Activated CD8-positive, alpha-beta memory T cell treated with anti-CD3 and anti-CD28 coated beads for 1 hour (primary cell): ENCODE measurements at regions not wholly inside any gene's neighbourhood (a gene's known extent, or its start where the extent isn't known, plus 50 kb on each side); places are given as distances from the start of the nearest gene placed in this dataset.
"Not testable (repeated sequence)": the region's sequence is repeated elsewhere in the genome, so short reads cannot be mapped to it uniquely, and the experiment has no call there.

Source experiments
- DNase-seq, 2 donors: peaks; one replicate each; pipeline ENCODE4 v3.0.0-alpha.2; 2020; ENCODE audit warnings: low read depth in 1 of 2; ENCODE audit errors: extremely low read depth in 1 of 2

DNA sequence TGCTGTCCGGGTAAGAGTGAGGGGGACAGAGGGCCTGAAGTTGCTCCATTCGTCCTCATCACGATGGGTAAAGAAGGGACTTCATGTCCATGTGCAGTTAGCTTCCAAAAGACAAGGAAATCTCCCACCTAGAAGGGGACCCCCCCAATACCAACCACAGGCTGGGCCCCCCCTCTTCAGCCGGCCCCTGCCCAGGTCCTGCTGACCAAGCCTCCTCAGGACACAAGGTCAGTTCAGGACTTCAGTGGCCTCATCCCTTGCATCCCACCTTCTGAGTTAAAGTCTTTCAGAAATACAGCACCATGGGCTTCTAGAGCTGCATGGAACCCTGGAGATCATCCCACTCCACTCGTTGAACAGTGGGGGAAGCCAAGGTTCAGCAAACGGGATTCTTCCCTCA, 115.4 kb upstream of the ERG start:
- DNase-seq: no peak

DNA sequence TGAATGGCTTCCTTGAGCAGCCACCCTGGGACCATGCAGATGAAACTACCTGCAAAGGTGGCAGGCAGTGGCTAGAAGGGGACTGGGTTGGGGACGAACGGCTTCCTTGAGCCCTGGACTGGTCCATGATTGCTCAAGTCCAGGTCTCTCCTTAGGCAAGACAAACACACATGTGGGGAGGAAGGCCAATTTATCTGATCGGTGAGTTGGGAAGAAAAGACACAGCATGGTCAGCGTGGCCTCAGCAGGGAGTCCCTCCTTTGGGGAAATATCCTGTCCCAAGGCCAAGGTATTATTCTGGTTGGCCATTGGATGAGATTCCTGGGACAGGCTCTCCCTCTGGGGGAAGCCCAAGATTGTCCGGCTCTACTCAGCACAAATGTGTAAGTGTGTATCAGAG, 116.3 kb upstream of the ERG start:
- no peak for DNase-seq

DNA sequence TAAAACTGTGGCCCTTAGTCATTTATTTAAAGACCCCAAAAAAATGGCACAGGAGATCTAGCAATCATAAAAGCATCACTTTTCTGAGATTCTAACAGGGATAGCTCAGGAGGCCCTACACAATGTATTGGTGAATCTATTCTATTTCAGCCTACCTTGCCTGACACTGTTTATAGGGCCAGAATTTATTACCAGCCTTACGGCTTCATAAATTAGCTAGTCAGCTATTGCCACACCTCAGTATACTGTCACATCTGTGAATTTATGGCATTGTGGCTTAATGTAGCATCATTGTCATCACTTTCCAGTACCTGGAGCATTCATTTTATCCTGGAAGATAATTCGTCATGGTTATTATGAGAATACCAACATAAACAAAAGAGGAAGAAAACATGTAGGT, 121.2 kb upstream of the ERG start:
- no peak for DNase-seq

DNA sequence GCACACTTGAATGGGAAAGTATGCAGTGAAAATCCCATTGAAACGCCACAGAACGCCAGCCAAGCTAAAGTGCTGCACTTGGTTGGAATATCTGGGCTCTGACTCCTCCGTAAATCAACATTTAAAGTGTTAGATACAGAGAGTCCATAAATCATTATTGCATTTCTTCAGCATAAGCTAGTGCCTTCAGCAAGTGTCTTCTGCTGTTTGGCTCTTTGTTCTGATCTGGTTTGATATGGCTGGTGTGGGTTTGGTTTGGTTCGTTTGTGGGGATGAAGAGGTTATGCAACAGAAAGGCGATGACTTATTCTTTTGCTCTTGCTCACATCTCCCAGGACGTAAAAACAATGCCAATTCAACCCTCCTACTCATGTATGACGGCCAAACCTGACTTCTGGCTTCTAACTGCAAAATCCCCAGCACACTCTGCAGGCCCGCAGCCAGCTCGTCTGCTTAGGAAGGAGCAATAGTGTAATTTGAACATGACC, 121.8 kb upstream of the ERG start:
- no peak for DNase-seq

DNA sequence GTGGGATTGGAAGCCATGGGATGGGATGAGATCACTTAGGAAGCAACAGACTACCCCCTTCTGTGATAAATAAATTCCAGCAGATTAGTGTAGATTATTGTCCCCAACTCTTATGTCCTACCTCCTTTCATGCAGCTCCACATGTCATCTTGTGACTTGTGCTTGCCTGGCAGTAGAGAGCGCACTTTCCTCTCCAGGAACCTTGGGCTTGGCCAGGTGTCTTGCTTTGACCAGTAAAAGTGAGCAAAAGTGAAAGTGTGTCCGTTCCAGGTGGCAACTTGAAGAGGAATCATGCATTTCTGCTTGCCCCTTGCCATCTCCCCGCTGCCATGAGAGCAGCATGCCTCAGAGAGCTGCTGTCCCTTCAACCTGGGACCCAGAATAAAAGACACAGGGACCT, 122.9 kb upstream of the ERG start:
- DNase-seq: no peak

DNA sequence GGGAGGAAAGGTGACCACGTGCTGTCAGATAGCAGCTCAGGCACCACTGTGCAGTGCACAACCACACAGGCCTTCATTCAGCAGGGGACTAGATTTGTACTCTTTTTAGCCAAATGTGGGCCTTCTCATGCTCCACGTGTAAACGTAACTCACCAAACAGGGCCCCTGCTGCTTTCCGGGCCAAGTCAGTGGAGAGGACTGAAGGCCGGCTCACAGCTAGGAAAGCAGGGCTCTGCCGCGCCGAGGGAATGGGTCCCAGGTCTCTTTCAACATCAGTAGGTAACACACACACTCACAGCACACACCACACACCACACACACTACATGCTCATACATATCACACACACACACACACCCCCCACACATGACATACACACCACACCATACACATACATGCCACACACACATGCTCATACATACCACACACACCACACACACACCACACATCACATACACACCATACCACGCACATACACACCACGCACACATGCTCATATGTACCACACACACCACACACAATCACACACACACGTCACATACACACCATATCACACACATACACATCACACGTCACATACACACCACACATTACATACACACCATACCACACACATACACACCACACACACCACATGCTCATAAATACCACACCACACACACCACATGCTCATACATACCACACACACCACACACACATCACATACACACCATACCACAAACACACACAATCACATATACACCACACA, 124.0 kb upstream of the ERG start:
- DNase-seq: no peak

DNA sequence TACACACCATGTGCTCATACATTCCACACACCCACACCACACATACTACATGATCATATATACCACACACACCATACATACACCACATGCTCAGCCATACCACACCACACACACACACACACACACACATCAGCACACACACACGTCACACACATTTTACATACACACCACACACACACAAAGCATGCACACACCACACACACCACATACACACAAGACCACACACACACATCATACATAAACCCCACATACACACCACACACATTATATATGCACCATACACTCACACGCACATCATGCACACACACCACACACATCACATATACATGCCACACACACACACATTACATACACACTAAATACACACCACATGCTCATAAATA, 124.5 kb upstream of the ERG start:
- no peak for DNase-seq

DNA sequence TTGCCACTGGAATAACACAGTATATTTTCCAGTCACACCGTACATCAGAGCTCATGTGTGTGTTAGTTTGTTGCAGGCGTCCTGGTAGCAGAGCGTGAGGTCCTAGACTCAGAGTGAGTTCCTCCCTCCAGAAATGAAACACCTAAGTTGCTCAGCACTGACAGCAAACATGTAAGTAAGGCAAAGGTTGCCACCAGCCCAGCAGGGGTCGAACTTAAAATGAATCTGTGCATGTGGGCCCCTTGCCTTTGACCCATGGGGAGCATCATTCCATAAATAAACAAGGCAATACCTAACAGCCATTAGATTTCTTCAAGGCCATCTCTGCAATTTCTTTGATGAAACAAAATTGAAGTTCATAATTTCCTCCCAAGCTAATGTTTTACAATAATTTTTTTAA, 125.3 kb upstream of the ERG start:
- no peak for DNase-seq

DNA sequence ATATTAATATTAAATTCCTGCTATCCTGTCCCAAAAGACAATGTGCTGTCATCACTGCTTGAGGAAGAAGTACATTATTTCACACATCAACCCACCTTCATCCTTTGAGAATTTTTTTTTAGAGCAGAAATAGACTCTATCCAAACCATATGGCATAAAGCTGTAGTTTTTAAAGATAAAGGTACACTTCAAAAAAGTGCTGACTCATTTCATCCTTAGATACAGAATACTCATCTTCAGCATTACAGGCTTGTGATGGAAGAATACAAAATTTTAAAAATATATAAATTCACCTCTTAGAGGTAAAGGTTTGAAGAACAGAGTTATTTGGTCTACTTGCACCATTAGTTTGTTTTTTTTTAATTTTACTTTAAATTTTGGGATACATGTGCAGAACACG, 126.7 kb upstream of the ERG start:
- no peak for DNase-seq

DNA sequence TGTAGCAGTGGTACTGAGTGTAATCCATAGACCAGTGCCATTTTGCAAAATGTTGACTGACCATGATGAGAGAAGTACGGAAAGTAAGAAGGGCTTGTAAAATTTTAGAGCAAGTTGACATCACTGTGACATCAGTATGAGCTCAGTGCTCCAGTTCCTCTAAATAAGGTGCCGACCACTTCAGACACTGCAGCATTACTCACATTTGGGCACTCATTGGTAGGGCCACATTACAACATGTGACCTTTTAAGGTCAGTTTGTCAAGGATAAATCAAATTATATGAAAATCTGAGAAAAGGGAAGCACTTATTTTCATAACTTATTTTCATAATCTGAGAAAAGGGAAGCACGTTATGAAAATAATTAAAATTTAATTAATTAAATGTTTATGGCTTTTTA, 128.0 kb upstream of the ERG start:
- DNase-seq: no peak

DNA sequence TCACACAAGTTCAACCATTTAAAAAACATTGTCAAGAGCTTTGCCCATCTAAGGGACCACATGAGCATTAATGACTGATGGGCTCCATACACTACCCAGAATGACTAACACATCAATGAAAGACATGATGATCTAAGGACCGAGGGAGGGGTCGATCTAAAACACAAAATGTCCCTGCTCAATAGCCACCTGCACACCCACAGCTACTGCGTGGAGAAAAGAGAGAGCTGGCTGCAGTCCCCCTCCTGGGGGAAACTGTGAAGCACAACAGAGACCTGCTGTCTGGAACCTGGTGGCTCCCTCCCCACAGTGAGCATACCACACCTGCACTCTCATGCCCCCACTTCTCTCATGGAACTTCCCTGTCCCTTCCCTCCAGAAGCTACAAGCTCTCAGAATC, 130.1 kb upstream of the ERG start:
- DNase-seq: no peak

DNA sequence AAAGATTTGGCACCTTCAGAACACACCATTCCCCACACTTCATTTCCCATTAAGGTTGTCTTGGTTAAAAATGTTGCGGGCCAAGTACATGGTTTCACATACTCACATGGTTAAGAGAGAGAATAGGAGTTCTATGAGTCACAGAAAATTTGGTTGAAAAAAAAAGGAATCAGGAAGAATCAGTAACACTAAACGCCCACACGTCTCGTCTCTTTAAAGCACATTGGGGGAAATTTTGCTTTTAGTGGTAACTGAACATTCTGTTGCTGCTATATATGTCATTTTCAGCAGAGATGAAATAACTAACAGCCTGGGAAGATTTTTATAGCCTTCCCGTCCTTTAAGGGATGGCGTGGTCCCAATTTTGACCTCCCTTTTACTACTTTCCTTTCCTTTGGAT, 132.9 kb upstream of the ERG start:
- no peak for DNase-seq

DNA sequence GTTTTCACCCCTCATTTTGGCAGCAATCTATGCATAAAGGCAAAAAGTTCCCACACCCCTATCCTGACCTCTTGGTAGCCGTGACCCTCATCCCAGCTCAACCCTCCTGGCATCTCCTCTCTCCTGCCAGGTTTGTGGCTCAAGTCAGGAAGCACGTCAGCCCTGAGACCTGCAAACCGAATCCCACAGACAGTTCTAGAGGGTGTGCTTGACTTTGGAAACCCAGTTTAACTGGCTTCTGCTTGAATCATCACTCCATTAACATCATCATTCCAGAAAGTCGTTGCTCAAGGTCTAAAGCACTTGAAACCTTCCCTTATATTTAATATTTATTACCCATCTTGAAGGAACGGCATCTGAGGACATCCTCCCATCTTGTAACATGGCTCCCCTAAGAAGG, 133.4 kb upstream of the ERG start:
- no peak for DNase-seq

DNA sequence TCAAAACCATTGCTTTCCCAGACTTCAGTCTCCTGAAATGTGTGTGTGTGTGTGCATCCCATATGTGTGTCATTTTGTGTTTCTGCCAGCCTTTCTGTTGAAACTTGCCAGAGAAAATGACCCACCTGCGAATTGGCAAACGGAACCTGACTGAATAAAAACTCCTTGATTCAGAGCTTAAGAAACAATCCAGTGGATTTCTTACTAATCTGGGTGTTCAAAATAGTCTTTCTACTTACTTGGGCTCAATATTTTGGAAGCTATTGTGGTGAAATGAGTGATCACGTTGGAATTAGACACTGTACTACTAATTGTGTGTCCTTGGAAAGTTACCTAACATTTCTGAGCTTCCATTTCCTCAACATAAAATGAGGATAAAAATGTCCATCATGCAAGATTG, 138.9 kb upstream of the ERG start:
- DNase-seq: no peak

DNA sequence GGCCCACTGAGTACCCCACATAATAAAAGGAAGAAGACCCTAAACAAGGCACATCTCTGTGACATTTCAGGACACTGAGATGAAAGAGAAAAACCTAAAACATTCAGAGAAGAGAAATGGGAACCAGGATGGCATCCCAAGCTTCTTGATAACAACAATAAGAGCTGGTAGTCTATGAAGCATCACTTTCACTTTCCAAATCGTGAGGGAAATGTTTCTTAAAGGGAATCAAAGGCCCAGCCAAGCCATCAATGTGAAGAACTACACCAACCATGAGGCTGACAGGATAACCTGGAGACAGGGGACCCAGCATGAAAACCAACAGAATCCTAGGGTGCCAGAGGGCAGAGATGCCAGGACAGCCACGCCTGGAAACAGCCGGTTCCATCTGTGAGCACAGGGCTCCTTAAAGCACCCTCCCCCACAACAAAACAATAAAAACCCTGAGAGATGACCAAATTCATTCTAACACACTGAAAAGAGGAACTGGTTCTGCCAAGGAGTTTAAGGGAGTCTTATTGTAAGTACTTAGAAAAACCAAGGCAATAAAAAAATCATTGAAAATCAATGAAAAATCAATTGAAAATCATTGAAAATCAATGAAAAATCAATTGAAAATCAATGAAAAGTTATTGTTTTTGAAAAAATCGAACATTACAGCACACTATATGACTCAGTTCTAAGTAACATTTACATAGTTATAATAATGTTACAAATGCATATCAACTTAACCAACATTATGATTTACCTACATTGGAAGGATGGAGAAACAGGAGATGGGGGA, 141.5 kb upstream of the ERG start:
- DNase-seq: no peak

DNA sequence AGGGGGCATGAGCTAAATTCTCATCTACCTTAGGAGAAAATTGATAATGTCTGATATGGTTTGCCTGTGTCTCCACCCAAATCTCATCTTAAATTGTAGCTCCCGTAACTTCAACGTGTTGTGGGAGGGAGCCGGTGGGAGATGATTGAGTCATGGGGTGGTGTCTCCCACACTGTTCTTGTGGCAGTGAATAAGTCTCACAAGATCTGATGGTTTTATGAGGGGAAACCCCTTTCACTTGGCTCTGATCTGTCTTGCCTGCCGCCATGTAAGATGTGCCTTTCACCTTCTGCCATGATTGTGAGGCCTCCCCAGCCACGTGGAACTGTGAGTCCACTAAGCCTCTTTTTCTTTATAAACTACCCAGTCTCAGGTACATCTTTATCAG, 142.1 kb upstream of the ERG start:
- not testable (repeated sequence) for DNase-seq

DNA sequence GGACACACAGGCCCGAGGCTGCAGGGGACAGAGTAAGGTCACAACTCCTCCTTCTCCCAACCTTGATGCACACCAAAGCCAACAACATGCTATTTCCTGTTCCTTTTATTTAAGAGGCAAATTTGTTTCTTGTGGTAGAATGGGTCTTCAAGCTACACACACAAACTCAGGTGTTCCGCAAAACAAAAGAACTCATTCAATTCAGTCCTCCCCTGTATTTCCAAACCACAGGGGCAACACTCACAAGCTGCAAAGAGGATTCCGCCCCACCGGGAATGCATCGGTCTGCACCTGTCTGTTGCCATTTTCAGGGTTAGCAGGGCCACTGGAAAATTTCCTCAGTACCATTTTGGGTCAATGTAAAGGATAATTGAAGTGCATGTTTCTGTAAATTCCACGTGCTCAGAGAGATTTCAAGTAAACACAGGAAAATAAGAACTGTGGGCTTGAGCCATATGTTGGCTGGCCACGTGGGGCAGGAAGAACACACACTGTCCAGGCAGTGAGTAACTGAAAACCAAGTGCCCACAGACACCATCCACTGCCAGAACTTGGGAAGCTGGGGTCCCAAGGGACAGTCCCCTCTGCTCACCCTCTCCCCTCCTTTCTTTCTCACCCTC, 145.2 kb upstream of the ERG start:
- no peak for DNase-seq

DNA sequence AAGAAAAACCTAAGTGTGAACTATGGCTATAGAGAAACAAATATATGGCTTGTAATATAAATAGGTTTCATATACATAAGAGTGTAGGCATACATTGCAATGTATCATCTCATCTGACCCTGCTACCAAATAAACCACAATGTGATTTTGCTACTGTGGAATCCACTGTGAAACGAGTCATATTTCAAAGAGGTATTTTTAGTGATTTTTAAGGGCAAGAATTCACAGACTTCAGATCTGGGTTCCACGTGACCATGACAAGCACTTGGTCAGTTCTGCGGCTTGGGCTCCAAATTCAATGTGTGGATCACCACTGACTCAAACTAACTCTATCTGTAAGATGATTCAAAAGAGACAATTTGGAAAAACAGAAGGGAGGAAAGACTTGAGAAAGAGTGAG, 147.0 kb upstream of the ERG start:
- DNase-seq: no peak

DNA sequence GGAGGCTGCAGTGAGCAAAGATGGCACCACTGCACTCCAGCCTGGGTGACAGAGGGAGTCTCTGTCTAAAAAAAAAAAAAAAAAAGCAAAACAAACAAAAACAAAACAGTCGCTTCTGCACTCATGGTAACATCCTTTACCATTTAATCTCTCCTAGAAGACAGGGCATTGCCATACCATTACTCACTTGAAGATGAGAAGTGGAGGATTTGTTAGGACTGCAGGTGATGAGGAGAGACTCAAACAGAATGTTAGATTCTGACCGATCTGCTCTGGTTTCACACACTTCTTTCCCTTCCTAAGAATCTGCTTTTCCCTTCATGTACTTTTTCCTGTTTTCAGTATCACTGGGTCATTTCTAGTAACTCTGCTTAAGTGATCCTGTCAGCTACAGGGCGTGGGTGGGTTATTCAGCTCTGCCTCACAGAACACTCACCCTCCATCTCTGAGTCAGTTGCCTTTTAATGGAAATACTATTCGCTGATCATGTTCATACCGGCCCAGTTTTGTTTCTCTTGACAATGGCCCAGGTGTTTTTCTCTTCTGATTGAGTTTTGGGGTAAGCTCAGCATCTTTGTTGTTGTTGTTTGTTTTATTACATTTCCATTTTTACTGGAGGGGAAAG, 148.0 kb upstream of the ERG start:
- no peak for DNase-seq

DNA sequence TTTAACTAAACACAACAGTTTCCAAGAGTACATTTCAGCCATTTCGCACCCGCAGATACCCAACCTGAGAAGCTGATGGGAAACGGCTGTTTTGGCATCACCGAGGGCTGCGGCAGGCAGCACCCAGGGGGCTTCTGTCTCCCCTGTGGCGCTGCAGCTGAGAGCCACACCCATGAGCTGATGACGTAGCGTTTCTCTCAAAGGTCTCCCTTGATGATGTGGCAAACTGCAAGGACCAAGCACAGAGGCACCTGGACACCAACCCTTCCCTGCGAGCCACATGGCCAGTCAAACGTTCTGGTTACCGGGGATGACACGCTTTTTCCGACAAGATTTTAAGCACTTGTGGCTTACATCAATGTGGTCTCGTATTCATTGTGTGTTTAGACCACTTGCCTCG, 150.8 kb upstream of the ERG start:
- no peak for DNase-seq

DNA sequence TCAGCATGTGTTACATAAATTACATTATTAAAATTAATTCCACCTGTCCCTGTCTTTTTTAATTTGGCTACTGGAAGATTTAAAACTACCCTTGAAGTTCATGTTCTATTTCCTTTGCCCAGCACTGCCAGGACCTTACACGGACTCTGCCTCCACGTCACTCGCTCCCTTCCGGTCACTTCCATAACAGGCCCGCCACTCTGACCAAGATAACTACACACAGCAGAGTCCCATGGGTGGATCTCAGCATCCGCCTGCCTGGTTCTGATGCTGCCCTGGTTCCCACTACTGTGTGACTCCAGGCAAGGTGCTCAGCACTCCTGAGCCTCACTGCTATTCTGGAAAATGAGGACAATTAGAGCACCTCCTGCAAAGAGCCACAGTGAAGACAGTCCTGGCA, 153.3 kb upstream of the ERG start:
- DNase-seq: no peak

DNA sequence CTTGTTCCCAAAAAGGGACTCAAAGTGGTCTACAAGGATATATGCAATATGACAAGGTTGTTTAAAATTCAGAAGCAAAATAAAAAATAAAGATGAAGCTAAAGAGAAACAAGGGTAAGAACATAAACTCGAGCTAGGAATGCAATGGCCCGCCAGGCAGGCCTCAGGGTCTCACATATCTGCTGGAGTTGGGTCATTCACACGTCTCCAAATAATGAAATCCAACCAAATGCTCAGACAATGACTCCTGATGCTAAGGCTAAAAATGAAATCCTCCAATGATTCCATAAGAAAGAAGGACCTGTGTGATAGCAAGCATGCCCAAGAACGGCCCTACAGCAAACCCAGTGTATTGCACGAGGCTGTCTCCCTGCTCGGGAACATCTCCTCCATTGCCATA, 153.3 kb upstream of the ETS2 start:
- DNase-seq: no peak
